Upper lobe of right lung (tissue), 1 donor: ENCODE measurements at regions not wholly inside any gene's neighbourhood (a gene's known extent, or its start where the extent isn't known, plus 50 kb on each side); places are given as distances from the start of the nearest gene placed in this dataset.
A peak's percentile ranks its signal among the peaks of the same experiment; 100 is the strongest.

Experiments
- ATAC-seq: fragments of 200-7000 bp; cut with Tn5 transposase; one replicate; pipeline ENCODE4 v1.9.1; 2020; ENCODE audit warnings: mild to moderate bottlenecking, moderate library complexity
- DNase-seq: peaks from one replicate; pipeline ENCODE4 v3.0.0-alpha.2; 2020
- H3K27ac ChIP-seq: fragments of 200-600 bp; one replicate; pipeline ENCODE4 v1.8.0; 2022
- H3K27me3 ChIP-seq: fragments of 200-600 bp; one replicate; pipeline ENCODE4 v1.8.0; 2022; ENCODE audit warnings: mild to moderate bottlenecking
- H3K36me3 ChIP-seq: fragments of 200-600 bp; one replicate; pipeline ENCODE4 v1.8.0; 2022
- H3K4me1 ChIP-seq: fragments of 200-600 bp; one replicate; pipeline ENCODE4 v1.8.0; 2022
- H3K4me3 ChIP-seq: fragments of 200-600 bp; one replicate; pipeline ENCODE4 v1.8.0; 2022; ENCODE audit warnings: mild to moderate bottlenecking
- H3K9me3 ChIP-seq: fragments of 200-600 bp; one replicate; pipeline ENCODE4 v1.8.0; 2022
- CTCF ChIP-seq: fragments of 200-600 bp; IDR thresholded peaks from one replicate; pipeline ENCODE4 v1.8.0; 2022; ENCODE audit warnings: antibody characterized with exemption
- intact Hi-C: fragments of 100-400 bp; cut with DNase I; formaldehyde crosslinking; loops from one replicate; pipeline ENCODE4 v1.11.0; 2022
- donor health status: DM: no; HTN: yes; CAD: no; lungs with severe emphysema.

- TF ChIP-seq CTCF, result no peak
- intact Hi-C loops, result no loop called here
- no peak overlapping the region for H3K4me3 ChIP-seq
- no peaks in the 10 kb centered on the region for H3K4me1 ChIP-seq
- no peaks in the 10 kb centered on the region for H3K27me3 ChIP-seq
- H3K36me3 ChIP-seq, result no peaks in the 10 kb centered on the region
- no peak overlapping the region for H3K27ac ChIP-seq
- DNase-seq (no peak), ATAC-seq (no peak)
- H3K9me3 ChIP-seq, result no peaks in the 10 kb centered on the region
These were observed 87.6 kb upstream of the ARAP3 start for GRCh38 chr5:141769671-141770070.

GRCh38 chr5:141767671-141768070 is 85.6 kb upstream of the ARAP3 start:
- Histone ChIP-seq H3K9me3 (no peaks in the 10 kb centered on the region), H3K4me3 (no peak overlapping the region), H3K36me3 (no peaks in the 10 kb centered on the region), H3K27ac (no peak overlapping the region), H3K27me3 (no peaks in the 10 kb centered on the region), H3K4me1 (no peaks in the 10 kb centered on the region)
- ATAC-seq (no peak), DNase-seq (no peak)
- no peak for TF ChIP-seq CTCF
- intact Hi-C loops, result no loop called here

GRCh38 chr5:141765896-141766551 is 84.0 kb upstream of the ARAP3 start:
- Histone ChIP-seq H3K27ac (no peak overlapping the region), H3K4me3 (no peak overlapping the region), H3K9me3 (no peaks in the 10 kb centered on the region), H3K27me3 (peaks cover 6% of the 10 kb centered on the region), H3K4me1 (no peaks in the 10 kb centered on the region), H3K36me3 (no peaks in the 10 kb centered on the region)
- DNase-seq, result no peak
- intact Hi-C loops, result no loop called here
- no peak for ATAC-seq
- no peak for TF ChIP-seq CTCF

GRCh38 chr5:141763541-141763940 is 81.5 kb upstream of the ARAP3 start:
- Histone ChIP-seq H3K27ac (no peak overlapping the region), H3K36me3 (no peaks in the 10 kb centered on the region), H3K27me3 (peaks cover 16% of the 10 kb centered on the region), H3K4me3 (no peak overlapping the region), H3K9me3 (no peaks in the 10 kb centered on the region), H3K4me1 (no peaks in the 10 kb centered on the region)
- TF ChIP-seq CTCF, result no peak
- intact Hi-C loops, result no loop called here
- DNase-seq (no peak), ATAC-seq (no peak)

- Histone ChIP-seq H3K27me3 (peaks cover 20% of the 10 kb centered on the region), H3K4me1 (no peaks in the 10 kb centered on the region), H3K4me3 (no peak overlapping the region), H3K27ac (no peak overlapping the region), H3K9me3 (no peaks in the 10 kb centered on the region), H3K36me3 (no peaks in the 10 kb centered on the region)
- DNase-seq (no peak), ATAC-seq (peak; percentile 38)
- peak; percentile 21 for TF ChIP-seq CTCF
- intact Hi-C loops, result no loop called here
These were observed 80.8 kb upstream of the ARAP3 start for GRCh38 chr5:141762790-141763368.

- ATAC-seq (no peak), DNase-seq (no peak)
- no peaks in the 10 kb centered on the region for H3K4me1 ChIP-seq
- no peaks in the 10 kb centered on the region for H3K9me3 ChIP-seq
- H3K27me3 ChIP-seq, result peaks cover 22% of the 10 kb centered on the region
- H3K4me3 ChIP-seq, result no peak overlapping the region
- H3K27ac ChIP-seq, result no peak overlapping the region
- no peaks in the 10 kb centered on the region for H3K36me3 ChIP-seq
- no peak for TF ChIP-seq CTCF
- intact Hi-C loops, result no loop called here
These were observed 80.3 kb upstream of the ARAP3 start for GRCh38 chr5:141762316-141762715.
